CD1c-positive myeloid dendritic cell (primary cell): ENCODE measurements at regions not wholly inside any gene's neighbourhood (a gene's known extent, or its start where the extent isn't known, plus 50 kb on each side); places are given as distances from the start of the nearest gene placed in this dataset.

Experiments
- DNase-seq: peaks from one replicate; pipeline ENCODE4 v3.0.0-alpha.2; 2016; ENCODE audit errors: extremely low spot score

DNA sequence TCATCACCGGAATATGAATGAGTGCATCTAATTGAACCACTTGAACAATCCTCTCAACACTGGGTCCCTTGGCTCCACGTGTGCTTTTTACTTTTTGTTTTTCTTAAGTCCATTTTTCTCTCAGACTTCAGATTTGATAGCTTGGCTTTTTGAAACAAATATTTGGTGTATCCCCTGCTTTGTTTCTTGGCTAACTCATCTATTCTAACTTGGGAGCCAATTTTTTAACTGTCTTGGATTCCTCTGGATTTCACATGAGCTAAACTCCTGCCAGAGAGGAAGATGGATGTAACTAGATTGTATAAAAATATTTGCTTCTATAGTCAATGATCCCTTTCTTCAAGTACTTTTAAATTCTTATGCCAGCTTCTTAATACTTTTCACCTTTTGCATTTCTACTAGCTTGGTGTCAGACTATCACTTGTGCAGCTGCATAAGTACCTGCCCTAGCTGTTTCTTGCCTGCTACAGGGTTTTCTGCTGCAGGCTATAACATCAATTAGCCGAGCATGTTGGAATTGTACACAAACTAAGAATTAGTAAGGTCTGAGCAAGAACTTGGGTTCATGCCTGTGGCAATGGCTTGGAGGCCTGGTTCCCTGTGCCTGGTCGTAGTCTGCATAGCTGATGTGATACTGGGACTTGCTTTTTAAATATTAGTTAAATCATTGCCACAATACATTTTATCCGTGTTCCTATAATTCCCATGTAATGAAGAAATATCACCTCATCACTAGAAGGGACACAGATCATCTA is 281.5 kb downstream of the EN1 start:
- no peak for DNase-seq

DNA sequence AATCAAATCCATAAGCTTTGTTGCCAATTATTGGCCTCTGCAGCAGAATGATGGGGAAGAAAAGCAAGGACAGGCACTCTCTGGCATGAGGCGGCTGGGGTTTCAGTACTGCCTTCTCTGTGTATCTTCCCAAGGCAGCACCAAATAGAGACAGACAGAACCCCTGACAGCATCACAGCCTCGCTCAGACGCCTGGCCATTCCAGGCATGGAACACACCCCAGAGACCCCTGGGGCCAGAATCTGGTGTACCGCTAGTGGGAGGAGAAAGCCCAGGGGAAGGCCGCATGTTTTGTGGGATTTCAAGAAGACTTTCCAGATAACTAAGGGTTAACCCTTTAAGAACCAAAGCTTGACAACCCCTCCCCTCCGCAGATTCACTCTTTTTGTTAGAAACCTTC is 282.1 kb downstream of the EN1 start:
- no peak for DNase-seq

DNA sequence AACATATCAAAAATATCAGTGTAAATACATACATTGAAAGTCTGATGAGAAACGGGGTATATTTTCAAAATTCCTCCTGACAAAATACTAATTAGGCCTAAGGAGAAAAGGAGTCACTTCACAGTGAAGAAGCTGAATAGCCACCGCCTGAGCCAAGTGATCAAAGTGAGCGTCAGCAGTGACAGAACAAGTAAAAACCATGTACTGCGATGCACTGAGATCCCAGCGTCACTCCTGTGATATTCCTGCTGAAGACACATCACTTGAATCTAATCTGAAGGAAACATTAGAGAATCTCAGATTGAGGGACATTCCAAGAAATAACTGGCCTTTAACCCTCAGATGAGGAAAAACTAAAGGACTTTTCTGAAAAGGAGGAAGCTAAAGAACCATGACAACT is 285.3 kb downstream of the EN1 start:
- DNase-seq, result no peak

DNA sequence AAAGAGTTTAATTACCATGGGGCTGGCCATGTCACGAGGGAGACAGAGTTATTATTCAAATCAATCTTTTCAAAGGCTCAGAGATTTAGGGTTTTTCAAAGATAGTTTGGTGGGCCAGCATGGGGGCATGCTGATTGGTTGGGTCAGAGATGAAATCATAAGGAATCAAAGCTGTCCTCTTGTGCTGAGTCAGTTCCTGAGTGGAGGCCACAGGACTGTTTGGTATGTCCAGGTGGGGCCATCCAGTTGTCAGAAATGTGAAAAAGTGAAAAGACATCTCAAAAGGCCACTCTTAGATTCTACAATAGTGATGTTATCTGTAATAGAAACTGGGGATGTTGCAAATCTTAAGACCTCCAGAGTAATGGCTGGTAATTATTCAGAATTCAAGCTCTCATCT is 288.6 kb downstream of the EN1 start:
- DNase-seq, result no peak

DNA sequence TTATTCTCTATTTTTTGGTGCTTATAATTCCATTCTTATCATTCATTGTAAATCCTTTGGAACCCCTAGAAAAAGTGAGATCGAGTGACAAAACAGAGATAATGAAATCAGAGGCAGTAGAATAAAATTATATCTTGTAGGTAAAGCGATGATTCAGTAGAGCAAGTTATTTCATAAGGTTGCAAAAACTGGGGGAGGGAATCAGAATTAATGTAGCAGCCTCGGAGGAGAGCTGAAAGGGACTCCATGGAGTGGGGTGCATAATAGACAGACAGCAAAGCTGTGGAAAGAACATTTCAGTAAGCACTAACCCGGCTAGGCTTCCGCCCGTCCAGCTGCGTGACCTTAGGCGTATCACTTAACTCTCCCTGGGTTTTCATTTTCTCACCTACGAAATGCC is 289.7 kb downstream of the EN1 start:
- DNase-seq, result no peak

DNA sequence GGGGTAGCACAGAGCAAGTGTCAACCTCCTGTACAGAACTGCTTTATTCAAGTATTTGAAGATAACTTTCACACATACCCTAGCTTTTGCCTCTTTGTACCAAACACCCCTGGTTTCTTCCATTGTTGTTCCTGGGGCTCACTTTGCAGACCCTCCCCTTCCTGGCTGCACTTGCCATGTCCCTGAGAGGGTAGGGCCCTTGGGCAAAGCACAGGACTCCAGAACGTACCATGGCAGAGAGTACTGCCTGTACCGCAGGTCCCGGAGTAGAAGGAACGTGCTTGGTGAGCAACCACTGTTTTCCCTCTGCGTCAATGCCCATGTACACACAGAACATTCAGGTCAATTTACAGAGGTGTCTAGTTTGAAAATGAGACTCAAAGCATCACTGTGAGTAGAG is 290.4 kb downstream of the EN1 start:
- DNase-seq, result no peak

DNA sequence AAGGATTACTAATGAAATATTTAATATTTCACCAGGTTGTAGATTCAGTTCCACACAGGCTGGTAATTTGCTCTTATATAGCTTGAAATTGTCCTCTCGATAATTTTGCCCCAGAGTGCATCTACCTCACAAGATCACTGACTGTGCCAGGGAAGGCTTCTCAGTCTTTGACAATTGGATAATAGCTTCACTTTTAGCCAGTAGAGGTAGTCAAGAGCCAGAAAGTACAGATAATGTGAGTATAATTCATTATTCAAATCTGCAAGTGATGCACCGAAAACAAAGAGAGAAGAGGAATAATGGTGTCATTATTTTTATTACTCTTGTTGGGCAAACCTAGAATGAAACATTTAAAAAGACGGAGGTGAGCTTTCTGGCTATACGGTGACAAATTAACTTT is 292.8 kb downstream of the EN1 start:
- no peak for DNase-seq

DNA sequence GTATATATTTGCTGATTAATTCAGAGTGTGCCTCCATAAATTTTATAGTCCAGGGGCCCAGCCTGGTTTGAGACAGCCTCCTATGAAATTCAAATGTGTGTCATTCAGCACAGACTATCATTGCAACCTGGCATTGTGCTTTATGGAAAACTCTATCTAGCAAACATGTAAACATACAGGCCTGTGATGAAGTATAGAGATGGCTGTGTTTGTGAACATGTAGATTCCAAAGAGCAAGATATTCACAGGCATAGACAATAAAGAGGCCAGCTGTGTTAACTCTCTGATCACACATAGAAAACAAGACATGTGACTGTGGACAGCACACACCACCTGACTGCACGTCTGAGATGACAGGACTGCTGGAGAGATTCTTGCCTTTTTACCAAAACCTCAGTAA is 297.9 kb downstream of the EN1 start:
- DNase-seq, result no peak

DNA sequence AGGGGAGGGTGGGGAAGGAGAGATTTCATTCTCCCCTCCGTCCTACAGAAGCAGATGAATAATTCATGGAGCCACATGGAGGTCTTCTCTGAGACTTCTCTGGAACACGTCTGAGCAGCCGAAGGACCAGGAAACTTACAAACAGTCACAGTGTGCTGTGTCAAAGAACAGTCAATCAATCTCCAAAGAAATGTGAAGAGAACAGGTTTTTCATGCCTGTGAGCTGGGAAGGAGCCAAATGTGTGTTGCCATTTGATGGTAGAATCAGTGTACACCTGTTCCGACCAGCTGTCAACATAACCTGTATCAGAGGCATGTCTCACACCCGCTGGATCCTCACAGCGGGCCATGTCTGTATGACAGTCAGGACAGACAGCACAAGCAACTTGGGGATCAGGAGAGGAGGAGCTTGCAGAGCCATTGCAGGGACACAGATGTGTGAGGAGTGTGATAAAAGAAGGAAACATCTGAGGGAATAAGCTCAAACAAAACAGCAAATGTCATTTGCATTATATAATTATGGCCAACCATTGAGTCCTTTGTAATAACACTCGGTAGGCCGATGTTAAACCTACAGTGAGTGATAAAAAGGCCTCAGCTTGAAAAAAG is 298.5 kb downstream of the EN1 start:
- no peak for DNase-seq

DNA sequence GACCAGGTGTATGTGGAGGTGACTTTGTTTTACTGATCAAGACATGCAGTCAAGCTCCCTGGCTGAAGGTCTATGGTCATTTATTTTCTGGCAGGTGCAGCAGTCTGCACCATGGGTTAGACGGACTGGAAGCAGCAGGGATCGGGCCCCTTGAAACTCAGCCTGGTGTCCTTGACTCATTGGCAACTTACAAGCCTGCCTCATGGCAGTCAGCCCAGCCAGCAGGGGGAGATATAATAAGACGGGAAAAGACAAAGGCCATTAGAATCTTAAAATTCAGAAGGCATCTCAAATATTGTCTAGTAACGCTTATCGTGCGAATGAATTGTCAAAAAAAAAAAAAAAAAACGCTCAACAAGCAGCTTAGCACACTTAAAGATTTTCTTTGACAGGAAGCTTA is 308.2 kb downstream of the EN1 start:
- DNase-seq, result no peak

DNA sequence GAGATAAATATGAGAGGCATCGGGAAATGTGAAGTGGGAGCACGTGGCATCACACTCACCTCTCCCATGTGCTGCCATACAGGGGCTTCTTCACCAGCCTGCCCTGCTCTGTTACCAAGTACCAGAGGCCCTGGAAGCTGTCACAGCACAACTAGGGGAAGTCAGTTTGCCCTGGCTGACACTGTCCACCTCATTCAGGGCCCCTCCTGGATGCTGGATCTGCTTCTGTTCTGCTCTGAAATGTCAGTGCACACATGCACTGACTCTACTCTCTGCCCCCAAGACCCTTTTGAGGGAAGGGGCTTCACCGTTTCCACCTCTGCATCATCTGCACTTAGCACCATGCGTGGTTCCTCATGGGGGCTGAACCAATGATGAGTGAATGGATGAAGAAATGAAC is 311.1 kb downstream of the EN1 start:
- no peak for DNase-seq

DNA sequence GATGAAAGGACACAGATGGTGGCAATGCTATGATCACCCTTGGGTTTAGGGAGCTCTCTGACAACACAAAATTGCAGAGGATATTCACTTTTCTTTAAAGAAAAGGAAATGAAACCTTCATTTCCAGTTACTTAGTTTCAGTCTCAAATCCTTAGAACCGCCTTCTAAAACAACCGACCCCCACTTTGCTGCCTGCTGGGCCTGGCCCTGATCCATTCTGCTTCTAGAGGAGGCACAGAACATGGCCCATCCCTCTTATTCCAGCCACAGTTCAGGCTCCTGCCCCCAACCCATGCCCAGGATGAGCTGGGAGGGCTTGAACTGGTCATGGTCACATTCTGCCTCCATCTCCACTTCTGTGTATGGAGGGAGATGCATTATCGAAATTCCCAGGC is 311.6 kb downstream of the EN1 start:
- DNase-seq, result no peak

DNA sequence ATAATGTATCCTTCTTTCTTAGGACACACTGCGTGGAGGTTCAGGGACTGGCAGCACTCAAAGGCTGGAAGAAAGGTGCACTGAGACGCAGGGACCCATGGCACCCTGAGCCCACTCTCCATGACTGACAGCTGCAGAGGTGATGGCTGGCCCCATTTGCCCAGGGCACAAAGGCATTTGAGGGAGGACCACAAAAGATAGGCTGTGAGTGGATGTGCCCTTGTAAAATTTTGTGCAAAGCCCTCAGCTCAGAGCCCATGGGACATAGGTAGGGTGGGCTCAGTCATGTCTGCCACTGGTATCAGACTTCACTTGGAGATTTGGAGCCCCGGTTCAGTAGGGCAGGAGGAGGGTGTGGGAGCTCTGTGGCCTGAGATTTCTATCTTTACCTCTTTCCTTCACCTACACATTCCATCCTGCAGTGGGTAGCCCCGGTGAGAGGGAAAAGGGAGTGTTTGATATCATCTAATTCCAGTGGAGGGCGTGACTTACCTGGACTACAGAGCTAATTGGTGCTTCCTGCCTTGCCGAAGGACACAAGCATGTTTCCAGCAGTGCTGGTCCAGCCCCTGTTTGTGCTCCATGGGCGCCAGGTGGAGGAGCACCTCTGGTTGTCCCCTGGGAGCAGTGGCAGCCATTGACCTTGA is 312.2 kb downstream of the EN1 start:
- no peak for DNase-seq

DNA sequence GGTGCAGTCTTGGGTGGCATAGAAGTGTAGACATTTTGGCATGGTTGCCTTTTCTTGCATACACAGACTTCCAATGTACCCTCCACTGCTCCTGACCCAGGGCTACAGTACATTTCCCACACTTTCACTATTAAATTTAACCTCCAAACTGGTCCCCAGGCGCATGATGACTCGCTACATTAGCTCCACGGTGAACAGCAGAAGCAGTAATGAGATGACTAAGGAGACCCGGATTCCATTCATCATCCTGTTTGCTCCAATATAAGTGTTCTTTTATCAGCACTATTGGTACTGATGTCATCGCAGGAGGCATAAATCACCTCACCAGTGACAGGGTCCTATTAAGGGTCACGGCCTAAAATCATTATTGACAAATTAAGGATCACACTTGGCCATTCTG is 316.5 kb downstream of the EN1 start:
- no peak for DNase-seq

DNA sequence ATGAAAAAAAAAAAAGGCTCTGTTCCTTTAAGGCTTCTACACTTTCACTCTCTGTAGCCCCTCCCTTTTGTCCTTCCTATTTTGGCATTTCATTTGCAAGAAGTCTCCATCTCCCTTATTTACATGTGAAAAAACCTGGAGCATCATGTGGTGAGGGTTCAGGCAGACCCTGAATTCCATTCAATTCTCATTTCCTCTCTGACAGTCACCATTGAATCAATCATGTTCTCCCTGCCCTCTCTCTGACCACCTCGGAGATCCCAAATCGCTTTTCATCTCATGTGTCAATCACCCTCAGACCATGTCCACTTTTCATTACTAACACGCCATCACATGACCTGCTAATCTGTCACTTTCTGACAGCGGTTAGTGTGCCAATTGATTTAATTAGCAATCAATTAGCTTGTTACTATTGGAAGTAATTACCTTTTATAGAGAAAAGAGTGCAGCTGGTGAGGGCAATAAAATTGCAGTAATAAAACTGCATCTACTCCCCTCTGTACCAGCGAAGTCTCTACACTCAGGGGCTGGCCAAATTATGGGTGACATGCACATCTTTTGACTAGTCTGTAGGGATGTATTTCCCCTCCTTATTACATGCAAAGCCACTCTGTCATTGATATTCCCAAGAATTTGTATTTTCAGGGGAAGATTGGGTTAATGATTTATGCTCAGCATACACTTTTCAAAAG is 317.4 kb downstream of the EN1 start:
- DNase-seq, result no peak

DNA sequence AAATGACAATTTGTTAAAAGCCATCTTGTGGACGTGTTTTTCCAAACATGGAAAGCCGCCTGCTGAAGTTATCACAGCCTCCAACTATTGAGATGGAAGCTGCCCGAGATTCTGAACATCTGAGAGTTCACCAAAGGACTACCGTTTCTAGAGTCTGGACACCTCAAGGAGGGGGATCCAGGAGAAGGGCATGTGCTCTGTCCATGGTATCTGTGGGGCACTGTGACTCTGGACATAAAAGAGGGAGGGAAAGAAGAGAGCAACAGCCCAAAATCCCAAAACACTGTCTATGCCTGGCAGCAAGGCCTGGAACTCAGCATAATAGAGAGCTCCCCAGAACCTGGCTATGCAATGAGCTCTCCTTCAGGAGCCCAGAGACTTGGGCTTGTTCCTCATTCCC is 319.9 kb downstream of the EN1 start:
- DNase-seq, result no peak

DNA sequence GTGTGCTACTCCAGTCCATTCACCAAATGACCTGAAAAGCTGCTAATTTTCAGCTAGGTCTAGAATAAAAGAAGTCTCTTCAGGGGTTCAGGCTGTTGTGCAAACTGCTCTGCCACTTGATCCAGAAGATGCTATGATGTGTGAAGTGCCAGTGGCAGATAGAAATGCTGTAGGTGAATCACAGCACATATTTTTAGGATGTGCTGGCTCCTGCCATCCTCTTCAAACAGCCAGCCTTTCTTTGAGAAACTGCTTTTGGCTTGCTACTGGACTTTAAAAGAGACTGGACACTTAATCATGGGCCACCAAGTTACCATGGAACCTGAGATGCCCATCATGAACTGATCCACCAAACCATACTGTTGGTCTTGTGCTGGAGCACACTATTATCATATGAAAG is 322.1 kb downstream of the EN1 start:
- no peak for DNase-seq

DNA sequence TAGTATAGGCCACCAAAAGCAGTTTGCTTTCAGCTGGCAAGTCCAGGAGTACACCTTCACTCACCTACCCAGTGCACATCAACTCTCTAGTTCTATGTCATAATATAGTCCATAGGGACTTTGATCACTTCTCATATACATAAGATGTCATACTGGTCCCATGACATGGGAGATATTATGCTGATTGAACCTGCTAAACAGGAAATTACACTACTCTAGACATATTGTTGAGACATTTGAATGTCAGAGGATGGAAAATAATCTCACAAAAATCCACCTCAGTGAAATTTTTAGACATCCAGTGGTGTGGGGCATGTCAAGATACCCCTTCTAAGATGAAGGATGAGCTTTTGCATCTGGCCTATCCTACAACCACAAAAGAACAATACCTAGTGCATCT is 322.5 kb downstream of the EN1 start:
- no peak for DNase-seq

DNA sequence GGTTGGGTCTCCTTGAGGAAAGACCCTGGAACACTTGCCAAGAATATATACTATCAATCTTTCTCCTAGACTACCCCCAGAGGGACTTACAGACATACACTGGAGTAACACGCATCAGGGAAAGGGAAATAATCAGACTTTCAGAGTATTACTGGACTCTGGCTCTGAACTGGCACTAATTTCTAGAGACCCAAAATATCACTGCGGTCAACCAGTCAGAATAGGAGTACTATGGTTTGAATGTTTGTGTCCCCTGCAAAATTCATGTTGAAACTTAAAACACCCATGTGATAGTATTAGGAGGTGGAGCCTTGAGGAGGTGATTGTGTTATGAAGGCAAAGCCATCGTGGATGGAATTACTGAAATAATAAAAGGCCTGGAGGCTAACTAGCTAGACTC is 323.7 kb downstream of the EN1 start:
- DNase-seq, result no peak

DNA sequence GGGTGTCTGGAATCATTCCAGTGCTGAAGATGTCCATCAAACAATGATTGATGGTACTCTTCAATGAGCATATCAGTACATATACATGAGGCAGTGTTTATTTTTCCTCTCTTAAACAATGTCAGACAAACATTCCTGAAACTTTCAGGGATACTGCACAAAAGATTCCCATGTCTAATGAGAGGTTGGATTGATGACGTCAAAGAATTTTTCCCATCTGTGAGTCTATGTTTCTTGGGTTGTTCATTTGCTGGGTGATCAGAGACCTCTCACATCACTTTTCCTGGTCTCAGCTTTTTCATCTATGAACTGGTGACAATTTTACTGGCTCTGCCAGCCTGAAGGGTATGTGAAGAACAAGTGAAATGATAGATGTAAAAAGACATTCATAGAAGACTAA is 325.5 kb downstream of the EN1 start:
- DNase-seq, result no peak

DNA sequence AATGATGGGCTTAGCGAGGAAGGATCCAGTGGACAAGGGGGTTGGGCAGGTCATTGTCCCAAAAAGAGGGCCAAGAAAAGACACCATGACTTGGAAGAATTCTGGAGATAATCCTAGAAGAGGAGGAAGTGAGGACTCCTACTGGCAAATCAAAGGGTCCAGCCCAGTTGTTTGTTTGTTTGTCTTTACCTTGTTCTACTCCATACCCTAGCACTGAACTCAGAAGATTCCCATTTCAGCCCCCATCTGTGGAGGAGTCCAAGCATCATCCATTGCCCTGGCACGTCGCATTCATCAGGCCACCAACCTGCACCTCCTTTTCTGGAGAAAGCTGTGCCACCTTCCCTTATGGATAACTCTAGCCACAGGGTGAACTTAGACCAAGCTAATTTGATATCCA is 326.2 kb downstream of the EN1 start:
- DNase-seq, result no peak

DNA sequence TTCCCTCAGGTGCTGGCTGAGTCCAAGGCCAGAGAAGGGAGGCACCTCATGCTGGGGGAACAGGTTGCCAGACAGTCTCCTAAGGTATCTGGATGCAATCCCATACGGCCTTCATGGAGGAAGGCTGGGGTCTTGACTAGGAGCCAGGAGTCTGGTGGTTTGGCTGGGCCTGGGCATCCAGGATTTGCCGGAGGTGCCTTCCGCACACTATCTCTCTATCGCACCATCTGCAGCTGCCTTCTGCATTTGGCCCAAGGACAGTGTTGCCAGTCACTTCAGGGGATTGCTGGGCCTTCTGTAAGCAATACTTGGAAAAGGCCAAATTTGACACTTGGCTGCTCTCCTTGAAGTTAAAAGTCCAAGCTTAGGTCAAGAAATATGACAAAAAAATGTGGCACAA is 327.2 kb downstream of the EN1 start:
- no peak for DNase-seq

DNA sequence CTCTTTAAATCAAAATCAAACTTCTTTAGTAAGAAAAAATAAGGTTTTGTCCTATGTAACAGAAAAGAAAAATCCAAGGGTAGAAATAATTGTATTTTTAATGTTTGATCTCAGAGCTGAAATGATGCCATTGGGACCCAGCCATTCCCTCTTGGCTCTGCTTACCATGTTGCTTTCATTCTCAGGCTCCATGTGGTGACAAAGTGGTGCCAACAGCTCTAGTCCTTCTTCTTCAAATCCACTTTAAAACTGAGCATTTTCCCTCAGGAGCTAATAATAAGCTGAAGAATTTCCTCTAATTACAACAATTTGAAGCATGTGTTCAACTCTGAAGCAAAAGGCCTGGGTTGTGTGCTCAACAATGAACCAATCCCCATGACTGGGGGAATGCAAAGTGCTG is 327.9 kb downstream of the EN1 start:
- no peak for DNase-seq
